ENCODE measurements at regions not wholly inside any gene's neighbourhood (a gene's known extent, or its start where the extent isn't known, plus 50 kb on each side); places are given as distances from the start of the nearest gene placed in this dataset.

GRCh38 chr5:3114467-3114866 is 363.0 kb upstream of the IRX2 start:
- no peak overlapping the region for H3K4me3 ChIP-seq (ENCODE audit: low read depth, low read length)
- DNase-seq (ENCODE audit: low read depth): no peak
- TF ChIP-seq CTCF (IDR thresholded peaks at IDR 0.05; ENCODE audit: control insufficient read depth, extremely low read depth, insufficient read depth): no peak

GRCh38 chr5:3110371-3110770 is 358.9 kb upstream of the IRX2 start:
- no peak overlapping the region for H3K4me3 ChIP-seq (ENCODE audit: low read depth, low read length)
- TF ChIP-seq CTCF (IDR thresholded peaks at IDR 0.05; ENCODE audit: control insufficient read depth, extremely low read depth, insufficient read depth): no peak
- no peak for DNase-seq (ENCODE audit: low read depth)

DNA sequence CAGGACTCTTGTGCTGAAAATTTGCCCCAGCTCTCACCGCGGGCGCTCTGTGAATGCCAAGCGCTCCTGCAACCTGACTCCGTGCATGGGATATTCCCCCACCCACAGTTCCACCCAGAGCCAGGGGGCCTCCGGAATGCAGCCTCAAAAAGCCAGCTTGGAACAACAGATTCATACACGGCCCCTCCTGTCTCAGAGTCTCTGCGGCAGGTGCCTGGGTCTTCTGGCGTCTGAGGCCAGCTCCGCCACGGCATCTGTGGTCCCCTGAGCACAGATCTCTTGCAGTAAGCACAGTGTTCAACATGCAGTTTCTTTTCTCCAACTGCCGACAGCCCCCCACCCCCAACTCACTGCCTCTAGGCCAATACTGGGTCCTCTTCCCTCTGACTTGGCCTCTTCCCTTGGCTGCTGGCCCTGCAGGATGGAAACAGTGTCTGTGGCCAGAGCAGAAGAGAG is 355.7 kb upstream of the IRX2 start:
- no peak for TF ChIP-seq CTCF (IDR thresholded peaks at IDR 0.05; ENCODE audit: control insufficient read depth, extremely low read depth, insufficient read depth)
- no peak for DNase-seq (ENCODE audit: low read depth)

DNA sequence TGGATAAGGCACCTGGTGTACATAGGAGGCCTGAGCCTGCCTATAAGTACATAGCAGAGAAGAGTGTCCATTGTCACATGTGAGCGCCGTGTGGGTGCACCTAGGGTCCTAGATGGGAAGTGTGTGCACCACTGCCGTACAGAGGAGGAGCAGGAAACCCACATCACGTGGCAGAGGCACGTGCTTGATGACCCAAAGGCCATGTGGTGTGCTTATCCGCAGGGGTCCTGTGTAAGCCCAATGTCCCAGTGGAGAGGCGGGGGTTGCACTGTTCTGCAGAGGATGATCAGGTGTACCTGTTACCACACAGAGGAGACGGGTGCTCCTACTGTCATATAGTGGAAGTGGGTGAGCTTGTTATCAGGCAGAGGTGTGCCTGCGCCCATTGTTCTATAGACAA is 354.1 kb upstream of the IRX2 start:
- H3K4me3 ChIP-seq (ENCODE audit: low read depth, low read length): no peak overlapping the region
- no peak for TF ChIP-seq CTCF (IDR thresholded peaks at IDR 0.05; ENCODE audit: control insufficient read depth, extremely low read depth, insufficient read depth)
- DNase-seq (ENCODE audit: low read depth): no peak

More for the DNA sequence above, 355.7 kb upstream of the IRX2 start:
- H3K4me3 ChIP-seq (ENCODE audit: low read depth, low read length): no peak overlapping the region

DNA sequence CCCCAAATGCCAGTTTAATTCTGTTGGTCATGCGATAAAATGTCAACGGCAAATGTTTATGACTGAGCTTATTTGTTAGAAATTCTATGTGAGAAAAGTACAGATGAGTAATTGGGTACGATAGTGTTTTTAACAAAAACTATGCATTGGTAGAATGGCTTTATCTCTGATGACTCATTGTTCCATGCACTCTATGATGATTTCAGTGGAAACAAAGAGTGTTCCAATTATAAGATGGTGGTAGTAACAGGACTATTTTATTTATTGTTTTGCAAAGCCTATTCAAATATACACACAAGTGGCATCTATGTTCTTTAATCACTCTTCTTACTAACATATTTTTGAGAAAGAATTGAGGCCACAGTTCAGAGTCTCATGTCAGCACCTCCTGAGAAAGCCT is 353.7 kb upstream of the IRX2 start:
- no peak overlapping the region for H3K4me3 ChIP-seq (ENCODE audit: low read depth, low read length)
- TF ChIP-seq CTCF (IDR thresholded peaks at IDR 0.05; ENCODE audit: control insufficient read depth, extremely low read depth, insufficient read depth): no peak
- DNase-seq (ENCODE audit: low read depth): no peak

DNA sequence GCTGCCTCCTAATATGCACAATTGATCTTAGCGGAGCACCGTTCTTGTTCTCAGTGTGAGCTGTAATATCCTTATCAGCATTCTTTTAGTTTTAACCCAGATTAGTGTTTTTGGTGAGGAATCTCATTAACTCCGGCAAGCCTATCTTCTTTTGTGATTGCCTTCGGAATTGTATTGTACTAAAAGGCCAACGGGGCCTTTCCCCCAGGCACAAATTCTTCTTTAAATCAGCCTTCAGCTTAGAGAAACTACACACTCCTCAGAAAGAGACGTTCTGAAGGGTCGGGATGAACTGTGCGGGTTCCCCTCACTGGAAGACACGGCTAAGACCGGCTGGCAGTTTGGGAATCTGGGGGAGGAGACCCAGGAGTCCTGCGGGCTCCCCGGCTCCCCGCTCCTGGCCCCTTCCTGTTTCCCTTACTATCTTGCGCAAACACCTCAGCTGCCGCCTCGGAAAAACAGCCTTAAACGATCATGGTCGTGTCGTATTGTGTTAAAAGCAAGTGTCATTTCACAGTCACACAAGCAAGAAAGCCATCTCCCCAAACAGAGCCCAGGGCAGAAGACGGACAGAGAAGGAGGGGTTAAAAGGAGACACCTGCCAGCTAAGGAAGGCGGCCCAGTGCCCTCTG is 353.1 kb upstream of the IRX2 start:
- no peak for DNase-seq (ENCODE audit: low read depth)
- H3K4me3 ChIP-seq (ENCODE audit: low read depth, low read length): no peak overlapping the region
- TF ChIP-seq CTCF (IDR thresholded peaks at IDR 0.05; ENCODE audit: control insufficient read depth, extremely low read depth, insufficient read depth): no peak

GRCh38 chr5:3103262-3103811 is 351.9 kb upstream of the IRX2 start:
- DNase-seq (ENCODE audit: low read depth): no peak
- TF ChIP-seq CTCF (IDR thresholded peaks at IDR 0.05; ENCODE audit: control insufficient read depth, extremely low read depth, insufficient read depth): no peak
- no peak overlapping the region for H3K4me3 ChIP-seq (ENCODE audit: low read depth, low read length)

All from LNCaP clone FGC (cell line).